HFFc6 (cell line): ENCODE measurements at regions not wholly inside any gene's neighbourhood (a gene's known extent, or its start where the extent isn't known, plus 50 kb on each side); places are given as distances from the start of the nearest gene placed in this dataset.
A peak's percentile ranks its signal among the peaks of the same experiment; 100 is the strongest.

Experiments used
- DNase-seq: peaks from one replicate; pipeline ENCODE4 v3.0.0-alpha.2; 2018
- H3K27ac Mint-ChIP-seq: 2 replicates; pipeline ENCODE4 v1.8.0; 2020; ENCODE audit warnings: mild to moderate bottlenecking, mixed read lengths
- H3K27me3 Mint-ChIP-seq: 2 replicates; pipeline ENCODE4 v1.8.0; 2021; ENCODE audit warnings: mild to moderate bottlenecking, moderate library complexity, mixed read lengths; ENCODE audit not compliant: insufficient read depth
- H3K36me3 Mint-ChIP-seq: 2 replicates; pipeline ENCODE4 v1.8.0; 2021; ENCODE audit warnings: low read depth, mixed read lengths
- H3K4me1 Mint-ChIP-seq: 2 replicates; pipeline ENCODE4 v1.8.0; 2020; ENCODE audit warnings: low read depth, mixed read lengths
- H3K4me3 Mint-ChIP-seq: 2 replicates; pipeline ENCODE4 v1.8.0; 2020; ENCODE audit warnings: mild to moderate bottlenecking, moderate library complexity, mixed read lengths
- H3K9me3 Mint-ChIP-seq: 2 replicates; pipeline ENCODE4 v1.8.0; 2020; ENCODE audit warnings: mild to moderate bottlenecking, mixed read lengths
- TF ChIP-seq, protein P1 (sequence below): fragments of 200-600 bp; sonication (generic); IDR thresholded peaks from 2 replicates; pipeline ENCODE4 v1.5.0; 2021; ENCODE audit warnings: antibody characterized with exemption, mild to moderate bottlenecking

DNA sequence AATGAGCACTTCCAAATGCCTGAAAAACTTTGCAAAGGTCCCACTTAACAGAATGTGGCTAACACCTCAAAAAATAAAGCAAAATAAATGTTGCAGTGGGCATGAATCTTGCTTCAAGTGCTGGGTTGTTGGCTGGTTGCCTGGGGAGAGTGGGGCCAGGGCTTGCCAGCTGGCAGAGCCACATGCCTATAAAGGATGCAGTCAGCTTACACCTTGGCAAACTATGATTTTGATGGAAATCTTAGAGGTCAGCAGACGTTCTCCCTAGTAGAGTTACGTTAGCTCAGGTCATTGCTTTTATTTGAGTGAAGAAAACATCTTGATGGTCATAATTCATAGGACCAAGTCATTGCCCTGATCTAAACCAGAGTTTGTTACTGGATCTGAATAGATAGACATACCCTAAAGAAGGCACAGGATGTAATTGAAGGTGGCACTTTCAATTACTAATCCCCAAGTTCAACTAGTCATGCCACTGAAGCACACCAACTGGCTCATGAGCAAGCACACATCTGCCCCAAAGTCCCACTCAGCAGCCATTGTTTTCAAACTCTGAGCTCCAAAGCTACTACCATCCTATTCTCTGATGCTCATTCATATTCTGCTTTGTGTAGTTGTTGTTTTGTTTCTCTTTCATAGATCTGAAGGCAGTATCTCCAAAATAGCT is 51.2 kb upstream of the ZSWIM6 start:
- no peaks in the 10 kb centered on the region for H3K9me3 Mint-ChIP-seq
- H3K4me3 Mint-ChIP-seq, result peak overlapping the region; percentile 3; the same call in 1 of the 2 replicates
- H3K27ac Mint-ChIP-seq, result peak overlapping the region; percentile 63
- peaks cover 4% of the 10 kb centered on the region; the same call in 1 of the 2 replicates for H3K36me3 Mint-ChIP-seq
- DNase-seq, result no peak
- no peaks in the 10 kb centered on the region for H3K27me3 Mint-ChIP-seq
- TF ChIP-seq, protein P1, sequence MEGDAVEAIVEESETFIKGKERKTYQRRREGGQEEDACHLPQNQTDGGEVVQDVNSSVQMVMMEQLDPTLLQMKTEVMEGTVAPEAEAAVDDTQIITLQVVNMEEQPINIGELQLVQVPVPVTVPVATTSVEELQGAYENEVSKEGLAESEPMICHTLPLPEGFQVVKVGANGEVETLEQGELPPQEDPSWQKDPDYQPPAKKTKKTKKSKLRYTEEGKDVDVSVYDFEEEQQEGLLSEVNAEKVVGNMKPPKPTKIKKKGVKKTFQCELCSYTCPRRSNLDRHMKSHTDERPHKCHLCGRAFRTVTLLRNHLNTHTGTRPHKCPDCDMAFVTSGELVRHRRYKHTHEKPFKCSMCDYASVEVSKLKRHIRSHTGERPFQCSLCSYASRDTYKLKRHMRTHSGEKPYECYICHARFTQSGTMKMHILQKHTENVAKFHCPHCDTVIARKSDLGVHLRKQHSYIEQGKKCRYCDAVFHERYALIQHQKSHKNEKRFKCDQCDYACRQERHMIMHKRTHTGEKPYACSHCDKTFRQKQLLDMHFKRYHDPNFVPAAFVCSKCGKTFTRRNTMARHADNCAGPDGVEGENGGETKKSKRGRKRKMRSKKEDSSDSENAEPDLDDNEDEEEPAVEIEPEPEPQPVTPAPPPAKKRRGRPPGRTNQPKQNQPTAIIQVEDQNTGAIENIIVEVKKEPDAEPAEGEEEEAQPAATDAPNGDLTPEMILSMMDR, result no peak
- H3K4me1 Mint-ChIP-seq, result peaks cover 36% of the 10 kb centered on the region

GRCh38 chr5:61281686-61282085 is 50.4 kb upstream of the ZSWIM6 start:
- Mint-ChIP-seq H3K27ac (no peak overlapping the region), H3K4me1 (peaks cover 40% of the 10 kb centered on the region), H3K9me3 (no peaks in the 10 kb centered on the region), H3K4me3 (no peak overlapping the region), H3K36me3 (peaks cover 4% of the 10 kb centered on the region; the same call in 1 of the 2 replicates), H3K27me3 (no peaks in the 10 kb centered on the region)
- no peak for DNase-seq
- TF ChIP-seq, protein P1, result no peak
